ENCODE measurements at regions not wholly inside any gene's neighbourhood (a gene's known extent, or its start where the extent isn't known, plus 50 kb on each side); places are given as distances from the start of the nearest gene placed in this dataset.
"Not testable (repeated sequence)": the region's sequence is repeated elsewhere in the genome, so short reads cannot be mapped to it uniquely, and the experiment has no call there.

DNA sequence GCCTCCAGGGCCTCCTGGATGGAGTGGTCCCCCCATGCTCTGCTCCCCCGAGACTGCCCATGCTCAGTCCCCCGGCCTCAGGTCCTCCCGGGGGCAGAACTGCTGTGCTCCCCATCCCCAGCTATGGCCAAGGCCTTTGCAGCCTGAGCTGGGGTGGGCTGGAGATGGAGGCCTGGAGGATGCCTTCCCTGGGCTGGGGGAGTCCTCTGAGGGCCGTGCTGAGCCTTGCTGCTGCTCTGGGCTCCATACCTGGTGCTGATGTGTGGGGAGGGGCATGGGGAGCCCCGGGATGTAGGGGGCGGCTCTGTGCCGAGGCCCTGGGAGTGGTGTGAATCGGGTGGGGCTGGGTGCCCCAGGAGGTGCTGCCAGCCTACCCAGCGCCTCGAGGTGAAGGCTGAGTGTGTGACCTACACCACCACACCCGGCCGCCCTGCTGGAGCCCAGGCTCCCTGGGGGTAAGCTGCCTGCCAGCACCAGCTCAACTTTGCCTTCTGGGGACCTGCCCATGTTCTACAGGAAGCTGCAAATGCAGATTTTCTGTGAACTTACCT is 109.5 kb downstream of the UNCX start:
- DNase-seq (ENCODE audit: low spot score): no peak

DNA sequence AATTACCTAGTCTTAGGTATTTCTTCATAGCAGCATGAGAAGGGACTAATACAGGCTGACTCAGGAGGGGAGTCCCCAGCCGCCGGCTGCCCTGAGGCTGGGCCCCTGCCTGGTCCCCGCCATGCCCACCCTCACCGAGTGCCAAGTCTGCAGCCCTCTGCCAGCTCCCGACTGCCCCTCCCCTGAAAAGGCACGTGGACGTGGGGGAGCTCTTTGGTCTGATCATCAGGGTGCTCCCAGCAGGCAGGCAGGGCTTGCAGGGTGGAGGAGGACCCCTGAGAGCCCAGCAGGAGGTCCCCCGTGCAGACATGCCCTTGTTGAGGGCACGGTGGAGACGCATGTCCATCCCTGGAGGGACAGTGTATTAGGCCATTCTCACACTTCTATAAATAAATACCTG is 110.9 kb downstream of the UNCX start:
- DNase-seq (ENCODE audit: low spot score): no peak

- no peak for DNase-seq (ENCODE audit: low spot score)
These were observed 111.7 kb downstream of the UNCX start for GRCh38 chr7:1344421-1344820.

DNA sequence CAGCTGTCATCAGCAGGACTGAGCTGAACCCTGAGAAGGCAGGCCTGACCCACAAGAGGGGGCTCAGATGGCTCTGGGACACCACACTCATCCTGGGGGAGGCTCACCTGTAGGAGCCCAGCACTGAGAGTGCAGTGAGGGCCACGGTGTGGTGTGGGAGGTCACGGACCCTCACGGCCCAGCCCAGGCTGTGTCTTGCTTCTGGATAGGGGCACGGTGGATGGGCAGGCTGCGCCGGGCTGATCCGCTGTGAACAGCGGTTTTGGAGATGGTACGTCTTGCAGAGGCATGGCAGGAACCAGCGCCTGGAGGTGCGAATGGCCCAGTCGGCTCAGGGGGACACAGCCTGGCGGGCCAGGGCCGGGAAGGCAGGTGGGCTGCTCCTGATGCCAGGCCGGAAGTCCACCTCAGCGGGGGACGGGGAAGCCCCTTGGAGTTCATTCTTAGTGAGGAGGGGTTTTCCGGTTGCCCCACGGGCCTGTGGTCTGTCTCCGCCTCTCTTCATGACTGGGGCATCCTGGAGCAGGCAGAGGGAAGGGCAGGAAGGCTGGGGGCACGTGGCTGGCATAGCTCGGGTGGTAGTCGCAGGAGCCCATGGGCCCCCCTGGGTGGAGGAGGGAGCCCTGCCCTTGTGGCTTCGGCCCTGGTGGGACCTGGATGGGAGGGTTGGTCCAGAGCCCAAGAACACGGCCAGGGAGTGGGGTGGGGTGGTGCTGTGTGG is 112.5 kb downstream of the UNCX start:
- DNase-seq (ENCODE audit: low spot score): no peak

GRCh38 chr7:1345796-1346755 is 113.2 kb downstream of the MICALL2 start:
- DNase-seq (ENCODE audit: low spot score): no peak

- DNase-seq (ENCODE audit: low spot score): no peak
These were observed 112.4 kb downstream of the MICALL2 start for GRCh38 chr7:1346851-1347250.

- no peak for DNase-seq (ENCODE audit: low spot score)
These were observed 111.0 kb downstream of the MICALL2 start for GRCh38 chr7:1348096-1348822.

DNA sequence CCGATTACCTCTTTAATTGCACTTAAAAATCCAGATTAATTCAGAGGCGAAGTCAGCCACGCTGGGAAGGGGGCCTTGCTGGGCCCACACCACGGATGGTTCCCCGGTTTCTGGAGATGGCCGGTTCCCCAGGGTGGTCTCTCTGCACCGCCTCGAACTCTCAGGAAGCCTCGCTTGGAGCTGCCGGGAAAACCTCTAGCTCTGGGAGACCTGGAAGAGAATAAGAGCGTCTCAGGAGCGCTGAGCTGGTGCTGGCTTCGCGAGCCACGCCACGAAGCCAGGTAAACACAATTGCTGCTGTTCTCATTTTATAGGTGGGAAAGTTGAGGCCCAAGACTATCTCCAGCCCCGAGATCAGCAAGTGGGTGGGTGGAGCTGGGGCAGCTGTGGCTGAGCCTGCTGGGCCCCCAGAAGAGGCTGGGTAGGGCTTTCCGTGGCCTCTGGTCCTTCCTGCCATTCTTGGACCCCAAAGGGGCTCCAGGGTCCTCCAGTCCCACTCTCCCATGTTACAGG is 110.4 kb downstream of the MICALL2 start:
- DNase-seq (ENCODE audit: low spot score): no peak

DNA sequence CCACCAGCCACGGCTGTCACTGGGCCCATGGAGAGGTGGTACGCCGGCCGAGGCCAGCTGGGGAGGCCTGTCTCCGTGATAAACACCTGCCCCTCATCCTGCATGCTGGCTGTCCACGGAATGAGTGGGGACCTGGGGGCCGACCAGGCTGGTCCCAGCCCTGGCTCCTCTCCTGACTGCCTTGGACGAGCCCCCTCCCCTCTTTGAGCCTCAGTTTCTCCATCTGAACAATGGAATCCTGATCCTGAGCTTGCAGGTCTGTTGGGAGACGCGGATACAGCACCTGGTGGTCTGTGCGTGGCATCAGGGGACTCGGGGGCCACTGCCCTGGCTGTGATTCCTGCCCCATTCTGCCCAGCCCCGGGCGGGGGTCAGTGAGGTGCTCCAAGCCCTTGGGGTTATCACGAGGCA is 109.9 kb downstream of the MICALL2 start:
- no peak for DNase-seq (ENCODE audit: low spot score)

GRCh38 chr7:1351881-1352625 is 107.2 kb downstream of the MICALL2 start:
- DNase-seq (ENCODE audit: low spot score): no peak

DNA sequence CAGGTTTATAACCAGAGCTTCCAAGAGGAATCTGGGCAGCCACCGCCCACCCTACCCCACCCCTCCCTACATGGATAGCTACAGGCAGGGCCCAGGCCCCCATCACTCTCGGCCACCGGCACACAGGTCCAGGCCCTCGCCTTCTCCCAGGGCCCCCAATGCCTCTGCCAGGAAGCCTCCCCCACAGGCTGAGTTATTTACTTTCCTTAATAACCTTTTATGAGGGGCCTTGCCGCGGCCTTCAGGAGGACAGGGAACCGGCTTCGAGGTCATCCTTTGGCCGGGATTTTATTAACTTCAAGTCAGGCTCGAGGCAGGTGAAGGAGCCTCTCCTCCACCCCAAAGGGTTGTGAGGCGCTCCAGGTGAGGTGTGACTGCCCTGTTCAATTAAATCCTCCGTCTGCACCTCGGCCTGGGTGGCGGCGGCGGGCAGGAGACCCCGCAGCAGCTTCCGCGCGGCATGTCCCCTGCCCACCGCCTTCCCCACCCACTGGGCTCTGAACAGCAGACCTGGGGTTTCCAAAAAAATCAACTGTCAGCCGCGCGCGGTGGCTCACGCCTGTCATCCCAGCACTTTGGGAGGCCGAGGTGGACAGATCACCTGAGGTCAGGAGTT is 106.5 kb downstream of the MICALL2 start:
- no peak for DNase-seq (ENCODE audit: low spot score)

DNA sequence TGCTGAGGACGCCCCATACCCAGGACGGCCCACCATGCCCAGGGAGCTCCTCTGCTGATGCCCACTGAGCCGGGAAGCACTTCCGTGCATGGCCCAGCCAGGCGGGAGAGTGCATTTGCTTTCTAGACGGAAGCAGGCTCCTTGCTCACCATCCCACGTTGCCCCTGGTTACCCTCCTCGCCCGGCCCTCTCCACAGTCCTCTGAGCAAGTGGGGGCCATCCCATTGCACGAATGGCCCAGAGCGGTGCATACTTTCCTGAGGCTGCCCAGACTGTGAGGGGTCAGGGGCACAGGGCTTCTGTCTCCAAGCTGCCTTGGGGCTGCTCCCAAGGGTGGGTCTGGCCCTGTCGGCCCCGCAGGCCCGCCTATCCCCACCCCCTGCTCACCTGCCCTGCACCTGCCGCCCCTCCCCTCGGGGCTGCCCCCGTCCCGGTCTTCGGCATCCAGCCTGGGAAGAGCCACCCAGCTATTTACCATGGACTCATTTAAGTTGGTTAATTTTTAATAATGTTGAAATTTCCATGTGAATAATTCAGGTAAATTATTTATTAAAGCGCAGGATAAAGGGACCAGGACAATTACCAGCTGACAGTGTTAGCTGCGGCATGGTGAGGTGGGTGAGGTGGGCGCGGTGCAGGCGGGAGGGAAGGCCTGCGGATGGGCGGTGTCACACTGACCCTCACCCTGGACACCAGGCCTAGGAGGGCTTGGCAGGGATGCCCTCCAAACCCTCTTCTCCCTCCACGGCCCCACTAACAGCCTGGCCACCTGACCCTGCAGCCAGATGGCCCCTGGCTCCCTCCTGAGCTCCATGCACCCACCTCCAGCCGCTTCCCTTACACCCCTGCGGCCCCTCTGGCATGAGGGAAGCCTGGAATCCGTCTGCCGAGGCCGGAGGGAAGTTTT is 104.4 kb downstream of the MICALL2 start:
- no peak for DNase-seq (ENCODE audit: low spot score)

GRCh38 chr7:1355568-1356340 is 103.5 kb downstream of the MICALL2 start:
- DNase-seq (ENCODE audit: low spot score): no peak

DNA sequence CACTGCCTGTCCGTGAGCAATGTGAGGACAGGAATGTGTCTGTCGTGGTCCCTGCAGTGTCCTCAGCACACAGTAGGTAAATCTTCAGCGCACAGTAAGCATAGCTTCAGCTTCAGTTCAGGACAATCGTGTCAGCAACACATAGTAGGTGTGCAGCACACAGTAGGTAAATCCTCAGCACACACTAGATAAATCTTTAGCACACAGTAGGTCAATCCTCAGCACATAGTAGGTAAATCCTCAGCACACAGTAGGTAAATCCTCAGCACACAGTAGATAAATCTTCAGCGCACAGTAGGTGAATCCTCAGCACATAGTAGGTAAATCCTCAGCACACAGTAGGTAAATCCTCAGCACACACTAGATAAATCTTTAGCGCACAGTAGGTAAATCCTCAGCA is 102.4 kb downstream of the MICALL2 start:
- DNase-seq (ENCODE audit: low spot score): not testable (repeated sequence)

DNA sequence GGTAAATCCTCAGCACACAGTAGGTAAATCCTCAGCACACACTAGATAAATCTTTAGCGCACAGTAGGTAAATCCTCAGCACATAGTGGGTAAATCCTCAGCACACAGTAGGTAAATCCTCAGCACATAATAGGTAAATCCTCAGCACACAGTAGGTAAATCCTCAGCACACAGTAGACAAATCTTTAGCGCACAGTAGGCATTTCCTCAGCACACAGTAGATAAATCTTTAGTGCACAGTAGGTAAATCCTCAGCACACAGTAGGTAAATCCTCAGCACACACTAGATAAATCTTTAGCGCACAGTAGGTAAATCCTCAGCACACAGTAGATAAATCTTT is 102.0 kb downstream of the MICALL2 start:
- not testable (repeated sequence) for DNase-seq (ENCODE audit: low spot score)

DNA sequence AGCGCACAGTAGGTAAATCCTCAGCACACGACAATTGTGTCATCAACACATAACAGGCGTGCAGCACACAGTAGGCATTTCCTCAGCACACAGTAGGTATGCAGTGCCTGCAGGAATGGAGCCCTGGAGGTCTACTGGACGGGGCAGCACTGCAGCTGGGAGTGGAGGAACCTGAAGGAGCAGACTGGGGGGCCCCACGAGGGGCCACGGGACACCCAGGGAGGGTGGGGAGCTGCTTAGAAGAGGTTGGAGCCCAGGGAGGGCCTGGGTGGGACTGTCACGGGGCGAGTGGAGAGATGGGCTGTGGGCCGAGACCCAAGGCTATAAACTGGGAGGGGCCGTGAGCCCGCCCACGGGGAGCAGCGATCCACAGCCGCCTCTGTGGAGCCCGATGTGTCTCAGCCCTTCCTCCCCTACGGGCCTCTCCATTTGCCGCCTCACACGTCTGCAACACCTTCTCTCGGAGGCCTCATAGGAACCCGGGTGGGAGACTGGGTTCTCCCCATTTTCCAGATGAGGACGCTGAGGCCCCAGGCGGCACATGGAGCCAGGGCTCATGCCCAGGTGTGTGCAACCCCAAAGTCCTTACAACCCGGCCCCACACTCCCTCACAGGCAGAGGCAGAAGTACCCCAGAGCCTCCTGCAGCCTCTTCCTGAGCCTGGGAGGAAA is 101.5 kb downstream of the MICALL2 start:
- no peak for DNase-seq (ENCODE audit: low spot score)

- DNase-seq (ENCODE audit: low spot score): no peak
These were observed 100.8 kb downstream of the MICALL2 start for GRCh38 chr7:1358376-1359050.

DNA sequence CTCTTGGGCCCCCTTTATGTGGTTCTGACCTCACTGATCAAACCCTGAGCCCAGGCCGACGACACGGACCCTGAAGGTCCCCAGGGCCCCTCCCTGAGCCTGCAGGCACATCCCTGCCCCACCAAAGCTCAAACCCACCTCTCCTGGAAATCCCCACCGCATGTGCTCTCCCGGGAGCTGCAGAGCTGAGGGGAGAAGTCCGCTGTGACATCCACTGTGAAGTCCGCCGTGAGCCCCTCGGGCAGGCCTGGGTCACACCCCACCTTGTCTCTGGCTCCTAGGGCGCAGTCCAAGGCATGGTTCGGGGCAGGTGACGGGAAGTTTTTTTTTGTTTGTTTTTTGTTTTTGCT is 100.2 kb downstream of the MICALL2 start:
- DNase-seq (ENCODE audit: low spot score): no peak
